Trophoblast cell (in vitro differentiated cells and primary cell): ENCODE measurements at regions not wholly inside any gene's neighbourhood (a gene's known extent, or its start where the extent isn't known, plus 50 kb on each side); places are given as distances from the start of the nearest gene placed in this dataset.

Experiments used
- DNase-seq, 2 donors: peaks; one replicate each; pipeline ENCODE4 v3.0.0-alpha.2; 2016
- H2AFZ ChIP-seq: 2 replicates; pipeline ENCODE4 v1.6.1; 2013; ENCODE audit warnings: low read length, moderate library complexity, mild to moderate bottlenecking; ENCODE audit not compliant: insufficient read depth, poor library complexity
- H2AK5ac ChIP-seq: 2 replicates; pipeline ENCODE4 v1.6.1; 2013; ENCODE audit warnings: mild to moderate bottlenecking, low read length
- H2BK120ac ChIP-seq: 2 replicates; pipeline ENCODE4 v1.6.1; 2013; ENCODE audit warnings: low read length, mild to moderate bottlenecking, moderate library complexity; ENCODE audit not compliant: insufficient read depth, poor library complexity
- H2BK12ac ChIP-seq: 2 replicates; pipeline ENCODE4 v1.6.1; 2013; ENCODE audit warnings: mild to moderate bottlenecking, low read length, moderate library complexity
- H2BK5ac ChIP-seq: 2 replicates; pipeline ENCODE4 v1.6.1; 2013; ENCODE audit warnings: low read length, low read depth, moderate library complexity, mild to moderate bottlenecking; ENCODE audit not compliant: poor library complexity
- H3K14ac ChIP-seq: 2 replicates; pipeline ENCODE4 v1.6.1; 2013; ENCODE audit warnings: mild to moderate bottlenecking, low read length
- H3K18ac ChIP-seq: 2 replicates; pipeline ENCODE4 v1.6.1; 2013; ENCODE audit warnings: mild to moderate bottlenecking, low read length
- H3K23ac ChIP-seq: 2 replicates; pipeline ENCODE4 v1.6.1; 2013; ENCODE audit warnings: low read length
- H3K27ac ChIP-seq: 2 replicates; pipeline ENCODE4 v1.5.1; 2013; ENCODE audit warnings: low read depth, mild to moderate bottlenecking, inconsistent platforms, low read length, moderate library complexity
- H3K27me3 ChIP-seq: 2 replicates; pipeline ENCODE4 v1.6.1; 2013; ENCODE audit warnings: inconsistent platforms, mild to moderate bottlenecking, low read length, moderate library complexity; ENCODE audit not compliant: insufficient read depth
- H3K36me3 ChIP-seq, 2 experiments: 1 replicate in 1 of 2; 2 replicates in 1 of 2; pipeline ENCODE4 v1.6.1; 2013; ENCODE audit warnings: low read length in 2 of 2, mild to moderate bottlenecking in 2 of 2, moderate library complexity in 1 of 2; ENCODE audit not compliant: insufficient read depth in 2 of 2, control insufficient read depth in 1 of 2
- H3K4ac ChIP-seq: 2 replicates; pipeline ENCODE4 v1.6.1; 2013; ENCODE audit warnings: low read depth, mild to moderate bottlenecking, low read length, moderate library complexity
- H3K4me1 ChIP-seq, 2 experiments: 1 replicate in 1 of 2; 2 replicates in 1 of 2; pipeline ENCODE4 v1.6.1; 2013; ENCODE audit warnings: low read length in 2 of 2, mild to moderate bottlenecking in 2 of 2, moderate library complexity in 1 of 2; ENCODE audit not compliant: insufficient read depth in 2 of 2, control insufficient read depth in 1 of 2
- H3K4me2 ChIP-seq: 2 replicates; pipeline ENCODE4 v1.6.1; 2013; ENCODE audit warnings: inconsistent platforms, mild to moderate bottlenecking, low read length, moderate library complexity
- H3K4me3 ChIP-seq: 2 replicates; pipeline ENCODE4 v1.5.1; 2013; ENCODE audit warnings: mild to moderate bottlenecking, low read depth, low read length, inconsistent platforms
- H3K79me1 ChIP-seq: one replicate; pipeline ENCODE4 v1.6.1; 2013; ENCODE audit warnings: low read length
- H3K79me2 ChIP-seq: 2 replicates; pipeline ENCODE4 v1.6.1; 2013; ENCODE audit warnings: low read length, mild to moderate bottlenecking; ENCODE audit not compliant: control insufficient read depth, insufficient read depth, poor library complexity
- H3K9ac ChIP-seq: 2 replicates; pipeline ENCODE4 v1.6.1; 2013; ENCODE audit warnings: mild to moderate bottlenecking, low read length
- H3K9me3 ChIP-seq: 2 replicates; pipeline ENCODE4 v1.6.1; 2013; ENCODE audit warnings: low read depth, mild to moderate bottlenecking, control low read depth, inconsistent platforms, low read length; ENCODE audit not compliant: insufficient read depth
- H4K12ac ChIP-seq: 2 replicates; pipeline ENCODE4 v1.6.1; 2013; ENCODE audit warnings: low read depth, mild to moderate bottlenecking, low read length, moderate library complexity
- H4K8ac ChIP-seq: 2 replicates; pipeline ENCODE4 v1.6.1; 2013; ENCODE audit warnings: low read depth, mild to moderate bottlenecking, low read length, moderate library complexity
- H4K91ac ChIP-seq: one replicate; pipeline ENCODE4 v1.6.1; 2013; ENCODE audit warnings: low read depth, mild to moderate bottlenecking, low read length, moderate library complexity
- WGBS: extraction: QIAGEN DNeasy Blood & Tissue Kit; methylation state at CpG from one replicate; pipeline ENCODE4 v1.1.7; 2013; ENCODE audit warnings: missing lambda C conversion rate; ENCODE audit not compliant: insufficient read length, insufficient coverage; ENCODE audit errors: extremely low coverage; 5-methylcytosine and 5-hydroxymethylcytosine counted together

- H3K79me1 ChIP-seq: no peaks in the 10 kb centered on the region
Observed at GRCh38 chr17:6306820-6307219, 128.1 kb downstream of the AIPL1 start.

GRCh38 chr17:6305613-6306360 is 129.1 kb downstream of the AIPL1 start:
- no peak overlapping the region for H3K27ac ChIP-seq

More at GRCh38 chr17:6306820-6307219, 128.1 kb downstream of the AIPL1 start:
- H3K9me3 ChIP-seq: peaks cover 3% of the 10 kb centered on the region
- no peaks in the 10 kb centered on the region for H3K36me3 ChIP-seq
- H2BK120ac ChIP-seq: no peak overlapping the region
- H4K91ac ChIP-seq: no peak overlapping the region
- no peak overlapping the region for H3K9ac ChIP-seq
- H3K79me2 ChIP-seq: no peaks in the 10 kb centered on the region
- H3K4me3 ChIP-seq: no peak overlapping the region
- H3K18ac ChIP-seq: no peak overlapping the region
- no peak overlapping the region for H4K8ac ChIP-seq
- no peak overlapping the region for H2AFZ ChIP-seq
- no peak overlapping the region for H3K23ac ChIP-seq
- H2BK12ac ChIP-seq: no peak overlapping the region
- H4K12ac ChIP-seq: no peak overlapping the region
- no peak overlapping the region for H3K14ac ChIP-seq
- no peaks in the 10 kb centered on the region for H3K27me3 ChIP-seq
- no peak overlapping the region for H3K27ac ChIP-seq
- no peak overlapping the region for H2AK5ac ChIP-seq
- WGBS: no CpG with 5 or more reads among the region's 4 CpGs
- no peak overlapping the region for H3K4ac ChIP-seq
- H3K4me2 ChIP-seq: no peak overlapping the region
- H2BK5ac ChIP-seq: no peak overlapping the region
- no peaks in the 10 kb centered on the region for H3K4me1 ChIP-seq
- DNase-seq: no peak

GRCh38 chr17:6304894-6305612 is 129.9 kb downstream of the AIPL1 start:
- H4K8ac ChIP-seq: no peak overlapping the region
- H2BK120ac ChIP-seq: no peak overlapping the region
- peaks cover 3% of the 10 kb centered on the region for H3K9me3 ChIP-seq
- H3K4me2 ChIP-seq: no peak overlapping the region
- H3K4me3 ChIP-seq: no peak overlapping the region
- H3K79me1 ChIP-seq: no peaks in the 10 kb centered on the region
- no peak overlapping the region for H2AK5ac ChIP-seq
- H3K27ac ChIP-seq: no peak overlapping the region
- no peak overlapping the region for H3K4ac ChIP-seq
- H4K12ac ChIP-seq: no peak overlapping the region
- no peak overlapping the region for H4K91ac ChIP-seq
- no peak for DNase-seq
- H3K23ac ChIP-seq: no peak overlapping the region
- no peak overlapping the region for H2BK5ac ChIP-seq
- H3K79me2 ChIP-seq: no peaks in the 10 kb centered on the region
- no peaks in the 10 kb centered on the region for H3K36me3 ChIP-seq
- WGBS: no CpG with 5 or more reads among the region's 3 CpGs
- no peak overlapping the region for H2AFZ ChIP-seq
- H3K14ac ChIP-seq: no peak overlapping the region
- H3K18ac ChIP-seq: no peak overlapping the region
- H3K4me1 ChIP-seq: no peaks in the 10 kb centered on the region
- H3K27me3 ChIP-seq: no peaks in the 10 kb centered on the region
- H3K9ac ChIP-seq: no peak overlapping the region
- H2BK12ac ChIP-seq: no peak overlapping the region

More at GRCh38 chr17:6305613-6306360, 129.1 kb downstream of the AIPL1 start:
- no peaks in the 10 kb centered on the region for H3K4me1 ChIP-seq
- no peaks in the 10 kb centered on the region for H3K27me3 ChIP-seq
- no peak overlapping the region for H3K4me3 ChIP-seq
- no peak overlapping the region for H4K12ac ChIP-seq
- H3K79me1 ChIP-seq: no peaks in the 10 kb centered on the region
- H2BK120ac ChIP-seq: no peak overlapping the region
- H3K4me2 ChIP-seq: no peak overlapping the region
- peaks cover 3% of the 10 kb centered on the region for H3K9me3 ChIP-seq
- WGBS: no CpG with 5 or more reads among the region's 11 CpGs
- H4K91ac ChIP-seq: no peak overlapping the region
- H3K18ac ChIP-seq: no peak overlapping the region
- no peak overlapping the region for H2AFZ ChIP-seq
- H3K9ac ChIP-seq: no peak overlapping the region
- H3K4ac ChIP-seq: no peak overlapping the region
- H3K14ac ChIP-seq: no peak overlapping the region
- H2BK5ac ChIP-seq: no peak overlapping the region
- H2BK12ac ChIP-seq: no peak overlapping the region
- H3K79me2 ChIP-seq: no peaks in the 10 kb centered on the region
- no peak overlapping the region for H4K8ac ChIP-seq
- no peak overlapping the region for H2AK5ac ChIP-seq
- DNase-seq: no peak
- H3K23ac ChIP-seq: no peak overlapping the region
- H3K36me3 ChIP-seq: no peaks in the 10 kb centered on the region

- no peak overlapping the region for H4K12ac ChIP-seq
- H3K4me1 ChIP-seq: no peaks in the 10 kb centered on the region
- no peaks in the 10 kb centered on the region for H3K79me2 ChIP-seq
- no peaks in the 10 kb centered on the region for H3K36me3 ChIP-seq
- no peak overlapping the region for H4K8ac ChIP-seq
- H3K9ac ChIP-seq: no peak overlapping the region
- WGBS: no CpG with 5 or more reads among the region's 5 CpGs
- no peak overlapping the region for H2BK12ac ChIP-seq
- no peak overlapping the region for H3K14ac ChIP-seq
- no peak overlapping the region for H3K4me2 ChIP-seq
- H3K27ac ChIP-seq: no peak overlapping the region
- H3K23ac ChIP-seq: no peak overlapping the region
- DNase-seq: peak in 1 of 2 donors; percentile 53
- H2AFZ ChIP-seq: no peak overlapping the region
- H2BK5ac ChIP-seq: no peak overlapping the region
- H3K79me1 ChIP-seq: no peaks in the 10 kb centered on the region
- H3K4ac ChIP-seq: no peak overlapping the region
- H3K4me3 ChIP-seq: no peak overlapping the region
- H3K27me3 ChIP-seq: no peaks in the 10 kb centered on the region
- H4K91ac ChIP-seq: no peak overlapping the region
- H2BK120ac ChIP-seq: no peak overlapping the region
- H3K18ac ChIP-seq: no peak overlapping the region
- H3K9me3 ChIP-seq: peaks cover 2% of the 10 kb centered on the region
- H2AK5ac ChIP-seq: no peak overlapping the region
Observed at GRCh38 chr17:6303664-6304063, 131.3 kb downstream of the AIPL1 start.
